Endothelial cell of umbilical vein (primary cell): ENCODE measurements at regions not wholly inside any gene's neighbourhood (a gene's known extent, or its start where the extent isn't known, plus 50 kb on each side); places are given as distances from the start of the nearest gene placed in this dataset.

Source experiments
- BruUV-seq: library from RNA; stranded (reverse); fragments of 400-500 nt; replicated peaks from 2 replicates; lab custom pipeline; 2021; lab: Mats Ljungman, UMichigan
- CTCF ChIA-PET: fragments of 300-600, 350-600 bp; sonication (Branson Sonifier 250); formaldehyde crosslinking; loops from one replicate; lab custom pipeline; 2021; ENCODE audit warnings: antibody characterized with exemption, inconsistent platforms; lab: Charles Lee
- POLR2A ChIA-PET: fragments of 300-600, 350-600 bp; sonication (Branson Sonifier 250); formaldehyde crosslinking; loops from one replicate; lab custom pipeline; 2021; ENCODE audit warnings: antibody characterized with exemption, inconsistent platforms; lab: Charles Lee
- DNase-seq: peaks from one replicate; pipeline ENCODE4 v3.0.0-alpha.2; 2011; ENCODE audit warnings: low read depth, low spot score
- FAIRE-seq: peaks from 2 replicates; lab custom pipeline; 2011; peaks lifted over from hg19 to GRCh38; lab: Jason Lieb, UNC
- H2AFZ ChIP-seq: 2 replicates; pipeline ENCODE4 v1.6.0; 2012; ENCODE audit warnings: low read depth, low read length, control low read depth, inconsistent platforms
- H3K27ac ChIP-seq: 2 replicates; pipeline ENCODE4 v1.5.1; 2011; ENCODE audit warnings: low read depth, mild to moderate bottlenecking, control low read depth, low read length, moderate library complexity; ENCODE audit not compliant: insufficient read depth
- H3K27me3 ChIP-seq, 2 experiments: 2 replicates each; pipeline versions ENCODE4 v1.6.0 to v1.6.1; 2011; ENCODE audit warnings: low read length in 2 of 2, mixed read lengths in 1 of 2; ENCODE audit not compliant: control insufficient read depth in 2 of 2, insufficient read depth in 2 of 2
- H3K36me3 ChIP-seq, 2 experiments: 2 replicates in 1 of 2; 3 replicates in 1 of 2; pipeline ENCODE4 v1.5.1; 2011; ENCODE audit warnings: low read length in 2 of 2, mild to moderate bottlenecking in 1 of 2, moderate library complexity in 1 of 2; ENCODE audit not compliant: control insufficient read depth in 2 of 2, insufficient read depth in 2 of 2; ENCODE audit errors: extremely low read depth in 1 of 2
- H3K4me1 ChIP-seq: 3 replicates; pipeline ENCODE4 v1.5.1; 2011; ENCODE audit warnings: mild to moderate bottlenecking, low read length; ENCODE audit not compliant: control insufficient read depth, insufficient read depth; ENCODE audit errors: extremely low read depth
- H3K4me2 ChIP-seq: 2 replicates; pipeline ENCODE4 v1.6.1; 2011; ENCODE audit warnings: low read length, control low read depth, mixed read lengths; ENCODE audit not compliant: insufficient read depth
- H3K4me3 ChIP-seq, 3 experiments: fragments of 200-600 bp in 1 of 3; sonication (generic), shearing (Covaris generic) in 1 of 3; replicated peaks in 1 of 3; 2 replicates each; pipeline ENCODE4 v1.5.1; 2011 to 2016; ENCODE audit warnings: control low read depth in 3 of 3, low read length in 3 of 3, mild to moderate bottlenecking in 2 of 3, inconsistent platforms in 1 of 3, low read depth in 1 of 3, moderate library complexity in 1 of 3; ENCODE audit not compliant: insufficient read depth in 1 of 3
- H3K79me2 ChIP-seq: 2 replicates; pipeline ENCODE4 v1.6.0; 2012; ENCODE audit warnings: low read length, inconsistent platforms; ENCODE audit not compliant: control insufficient read depth, insufficient read depth
- H3K9ac ChIP-seq: replicated peaks from 2 replicates; pipeline ENCODE3; 2011; ENCODE audit warnings: low read length, control low read depth; ENCODE audit not compliant: insufficient read depth; ENCODE audit errors: extremely low read depth
- H3K9me1 ChIP-seq: replicated peaks from 3 replicates; pipeline ENCODE4 v1.6.0; 2011; ENCODE audit warnings: mild to moderate bottlenecking, low read length; ENCODE audit not compliant: control insufficient read depth, insufficient read depth; ENCODE audit errors: extremely low read depth
- H3K9me3 ChIP-seq: replicated peaks from 2 replicates; pipeline ENCODE4 v1.5.1; 2012; ENCODE audit warnings: low read length, inconsistent platforms; ENCODE audit not compliant: control insufficient read depth, insufficient read depth
- H4K20me1 ChIP-seq: replicated peaks from 2 replicates; pipeline ENCODE3; 2011; ENCODE audit warnings: mild to moderate bottlenecking, low read length; ENCODE audit not compliant: control insufficient read depth, insufficient read depth; ENCODE audit errors: extremely low read depth
- EZH2 ChIP-seq: IDR thresholded peaks from 2 replicates; pipeline ENCODE4 v1.6.1; 2012; ENCODE audit warnings: borderline replicate concordance, low read depth, mild to moderate bottlenecking, moderate library complexity, low read length, inconsistent platforms; ENCODE audit not compliant: severe bottlenecking
- FOS ChIP-seq: IDR thresholded peaks from 2 replicates; pipeline ENCODE4 v1.6.1; 2011; ENCODE audit warnings: mild to moderate bottlenecking, low read length, moderate library complexity, borderline replicate concordance; ENCODE audit not compliant: insufficient read depth
- GATA2 ChIP-seq: IDR thresholded peaks from 2 replicates; pipeline ENCODE4 v1.7.0; 2011; ENCODE audit warnings: low read depth, mild to moderate bottlenecking, moderate library complexity, mixed read lengths, low read length; ENCODE audit not compliant: insufficient read length, insufficient read depth
- JUN ChIP-seq: IDR thresholded peaks from 2 replicates; pipeline ENCODE4 v1.6.1; 2011; ENCODE audit warnings: borderline replicate concordance, low read depth; ENCODE audit not compliant: insufficient read length, insufficient read depth
- MYC ChIP-seq: IDR thresholded peaks from one replicate; pipeline ENCODE4 v1.6.1; 2011; ENCODE audit warnings: mild to moderate bottlenecking, low read depth, low read length
- POLR2A ChIP-seq: IDR thresholded peaks from 2 replicates; pipeline ENCODE4 v1.6.1; 2012; ENCODE audit warnings: low read depth, mild to moderate bottlenecking, control low read depth, low read length
- POLR2AphosphoS5 ChIP-seq: IDR thresholded peaks from 2 replicates; pipeline ENCODE4 v1.6.1; 2012; ENCODE audit warnings: low read depth, mild to moderate bottlenecking, control low read depth, low read length, moderate library complexity; ENCODE audit not compliant: insufficient read depth
- dilution Hi-C: fragments of 300-500 bp; cut with MboI; formaldehyde crosslinking; loops from one replicate; pipeline ENCODE4 v1.15.0; 2019; ENCODE audit warnings: low sequenced_read_pairs; ENCODE audit not compliant: extremely low pct_ligation_motif_present
- intact Hi-C: fragments of 100-400 bp; cut with micrococcal nuclease; formaldehyde crosslinking; loops from one replicate; pipeline ENCODE4 v1.10.0; 2022
- TF ChIP-seq, protein P1 (sequence below), 2 donors: IDR thresholded peaks; 1 replicate in 1 of 2; 2 replicates in 1 of 2; pipeline ENCODE4 v1.5.1; 2011; ENCODE audit warnings: low read length in 2 of 2, mild to moderate bottlenecking in 2 of 2, moderate library complexity in 2 of 2, control low read depth in 1 of 2, inconsistent platforms in 1 of 2, low read depth in 1 of 2; ENCODE audit not compliant: insufficient read depth in 1 of 2; ENCODE audit errors: extremely low read depth in 1 of 2

DNA sequence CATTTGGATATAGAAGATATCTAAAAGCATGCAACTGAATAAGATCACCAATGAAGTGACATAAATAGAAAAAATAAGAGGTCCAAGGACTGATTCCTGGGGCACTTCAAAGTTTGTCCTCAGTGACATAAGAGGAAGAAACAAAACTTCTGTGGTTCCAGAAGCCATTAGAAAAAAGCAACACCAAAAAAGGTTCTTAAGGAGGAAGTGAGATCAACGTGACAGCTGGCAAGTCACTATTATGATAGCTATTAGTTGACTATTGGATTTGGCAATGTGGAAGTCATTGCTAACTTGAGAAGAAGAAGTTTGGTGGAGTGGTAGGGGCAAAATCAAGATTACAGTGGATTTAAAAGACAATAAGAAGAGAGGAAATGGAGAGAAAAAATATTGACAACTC, 1098.3 kb downstream of the NAALADL2 start:
- Histone ChIP-seq H3K9me1 (no peaks in the 10 kb centered on the region), H3K27ac (no peak overlapping the region), H4K20me1 (no peaks in the 10 kb centered on the region), H3K9me3 (no peaks in the 10 kb centered on the region), H3K27me3 (no peaks in the 10 kb centered on the region), H3K4me1 (no peaks in the 10 kb centered on the region), H3K4me2 (no peak overlapping the region), H3K79me2 (no peaks in the 10 kb centered on the region), H3K9ac (no peak overlapping the region), H3K36me3 (no peaks in the 10 kb centered on the region), H2AFZ (no peak overlapping the region), H3K4me3 (no peak overlapping the region)
- dilution Hi-C loops (no loop called here), intact Hi-C loops (loop anchor here (1.0 to 5.0 kb wide), 2 partner anchors 475 to 707 kb away; no protein-coding TSS in a partner anchor)
- no peak for DNase-seq
- TF ChIP-seq MYC (no peak), GATA2 (no peak)
- FAIRE-seq, result no peak
- CTCF ChIA-PET, result interaction anchor here (1.0 kb wide), 2 partner anchors 473 to 707 kb away, joined by 5 read pairs; no protein-coding TSS in a partner anchor
- POLR2A ChIA-PET, result no interaction called here
- no TSS peak for BruUV-seq

DNA sequence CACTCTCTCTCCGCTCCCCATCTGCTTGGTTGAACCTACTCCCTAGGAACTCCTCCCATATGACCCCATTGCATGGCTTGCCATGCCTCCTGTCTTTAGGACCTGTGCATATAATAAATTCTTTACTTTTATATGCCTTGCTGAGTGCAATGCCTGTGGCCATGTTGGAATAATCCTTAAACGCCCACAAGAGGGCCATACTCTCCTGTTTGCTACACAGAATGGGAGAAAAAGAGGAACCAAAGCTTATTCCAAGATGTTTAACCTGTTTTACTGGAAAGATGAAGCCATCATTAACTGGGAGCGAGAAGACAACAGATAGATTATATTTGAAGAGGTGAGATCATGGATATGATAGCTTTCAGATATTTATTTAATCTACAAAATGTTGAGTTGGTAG, 1097.8 kb downstream of the NAALADL2 start:
- Histone ChIP-seq H3K36me3 (no peaks in the 10 kb centered on the region), H3K4me2 (no peak overlapping the region), H3K4me3 (no peak overlapping the region), H3K9ac (no peak overlapping the region), H3K27ac (no peak overlapping the region), H3K9me3 (no peaks in the 10 kb centered on the region), H3K4me1 (no peaks in the 10 kb centered on the region), H3K27me3 (no peaks in the 10 kb centered on the region), H3K79me2 (no peaks in the 10 kb centered on the region), H3K9me1 (no peaks in the 10 kb centered on the region), H2AFZ (no peak overlapping the region), H4K20me1 (no peaks in the 10 kb centered on the region)
- FAIRE-seq (no peak), DNase-seq (no peak)
- no TSS peak for BruUV-seq
- intact Hi-C loops (loop anchor here (1.0 to 5.0 kb wide), 2 partner anchors 475 to 707 kb away; no protein-coding TSS in a partner anchor), dilution Hi-C loops (no loop called here)
- ChIA-PET CTCF (interaction anchor here (1.0 kb wide), 2 partner anchors 474 to 707 kb away, joined by 5 read pairs; no protein-coding TSS in a partner anchor), POLR2A (no interaction called here)
- TF ChIP-seq POLR2A, result no peak
- no peak for TF ChIP-seq EZH2
- no peak for TF ChIP-seq POLR2AphosphoS5
- TF ChIP-seq, protein P1, sequence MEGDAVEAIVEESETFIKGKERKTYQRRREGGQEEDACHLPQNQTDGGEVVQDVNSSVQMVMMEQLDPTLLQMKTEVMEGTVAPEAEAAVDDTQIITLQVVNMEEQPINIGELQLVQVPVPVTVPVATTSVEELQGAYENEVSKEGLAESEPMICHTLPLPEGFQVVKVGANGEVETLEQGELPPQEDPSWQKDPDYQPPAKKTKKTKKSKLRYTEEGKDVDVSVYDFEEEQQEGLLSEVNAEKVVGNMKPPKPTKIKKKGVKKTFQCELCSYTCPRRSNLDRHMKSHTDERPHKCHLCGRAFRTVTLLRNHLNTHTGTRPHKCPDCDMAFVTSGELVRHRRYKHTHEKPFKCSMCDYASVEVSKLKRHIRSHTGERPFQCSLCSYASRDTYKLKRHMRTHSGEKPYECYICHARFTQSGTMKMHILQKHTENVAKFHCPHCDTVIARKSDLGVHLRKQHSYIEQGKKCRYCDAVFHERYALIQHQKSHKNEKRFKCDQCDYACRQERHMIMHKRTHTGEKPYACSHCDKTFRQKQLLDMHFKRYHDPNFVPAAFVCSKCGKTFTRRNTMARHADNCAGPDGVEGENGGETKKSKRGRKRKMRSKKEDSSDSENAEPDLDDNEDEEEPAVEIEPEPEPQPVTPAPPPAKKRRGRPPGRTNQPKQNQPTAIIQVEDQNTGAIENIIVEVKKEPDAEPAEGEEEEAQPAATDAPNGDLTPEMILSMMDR (IDR thresholded peaks at IDR 0.05; ENCODE audit: extremely low read depth in 1 of 2, insufficient read depth in 1 of 2, low read depth in 1 of 2, low read length in 2 of 2), result no peak
- TF ChIP-seq MYC, result no peak
- no peak for TF ChIP-seq JUN
- no peak for TF ChIP-seq FOS
- TF ChIP-seq GATA2, result no peak
